ENCODE measurements at regions not wholly inside any gene's neighbourhood (a gene's known extent, or its start where the extent isn't known, plus 50 kb on each side); places are given as distances from the start of the nearest gene placed in this dataset.

GRCh38 chr4:124501576-124501975, 211.0 kb downstream of the ANKRD50 start:
- no peak overlapping the region for H3K4me3 ChIP-seq (ENCODE audit: low read length)
- no peaks in the 10 kb centered on the region for H3F3A ChIP-seq (ENCODE audit: insufficient read depth, low read length, poor library complexity, severe bottlenecking)
- H3K9ac ChIP-seq (ENCODE audit: low read length) = no peak overlapping the region
- H2AFZ ChIP-seq (ENCODE audit: low read depth, low read length) = no peak overlapping the region
- no peak overlapping the region for H3K4me2 ChIP-seq (ENCODE audit: low read length)
- no peaks in the 10 kb centered on the region for H4K20me1 ChIP-seq (ENCODE audit: insufficient read depth)
- no peaks in the 10 kb centered on the region for H3K9me2 ChIP-seq (ENCODE audit: insufficient read depth, low read length)
- H3K27me3 ChIP-seq (ENCODE audit: insufficient read depth, low read depth, low read length) = no peaks in the 10 kb centered on the region
- H3K27ac ChIP-seq (ENCODE audit: low read length) = no peak overlapping the region
- TF ChIP-seq POLR2AphosphoS5 (IDR thresholded peaks at IDR 0.05) (no peak), TAF1 (IDR thresholded peaks at IDR 0.05; ENCODE audit: low read depth) (no peak), EP300 (conservative IDR thresholded peaks at IDR 0.05; ENCODE audit: poor library complexity, severe bottlenecking) (no peak), RAD21 (conservative IDR thresholded peaks at IDR 0.05) (no peak), REST (IDR thresholded peaks at IDR 0.05; ENCODE audit: borderline replicate concordance) (no peak), EZH2 (IDR thresholded peaks at IDR 0.05; ENCODE audit: borderline replicate concordance, insufficient read depth, low read length, poor library complexity, severe bottlenecking) (no peak), MXI1 (conservative IDR thresholded peaks at IDR 0.05; ENCODE audit: poor library complexity, severe bottlenecking) (no peak), SMC3 (conservative IDR thresholded peaks at IDR 0.05; ENCODE audit: poor library complexity) (no peak), CTCF (IDR thresholded peaks at IDR 0.05; ENCODE audit: poor library complexity, severe bottlenecking) (no peak)
- H3K9me3 ChIP-seq (ENCODE audit: low read length) = no peaks in the 10 kb centered on the region
- H3K79me2 ChIP-seq (replicated peaks; ENCODE audit: insufficient read depth, low read length) = no peaks in the 10 kb centered on the region
- no peaks in the 10 kb centered on the region for H3K36me3 ChIP-seq (ENCODE audit: insufficient read depth, low read length)

- Histone ChIP-seq H4K20me1 (ENCODE audit: insufficient read depth) (no peaks in the 10 kb centered on the region), H3K4me2 (ENCODE audit: low read length) (no peak overlapping the region), H3K27me3 (ENCODE audit: insufficient read depth, low read depth, low read length) (no peaks in the 10 kb centered on the region), H3K36me3 (ENCODE audit: insufficient read depth, low read length) (no peaks in the 10 kb centered on the region), H2AFZ (ENCODE audit: low read depth, low read length) (no peak overlapping the region), H3K27ac (ENCODE audit: low read length) (no peak overlapping the region), H3K9me3 (ENCODE audit: low read length) (no peaks in the 10 kb centered on the region), H3K9me2 (ENCODE audit: insufficient read depth, low read length) (no peaks in the 10 kb centered on the region), H3K4me3 (ENCODE audit: low read length) (no peak overlapping the region), H3K9ac (ENCODE audit: low read length) (no peak overlapping the region), H3K79me2 (replicated peaks; ENCODE audit: insufficient read depth, low read length) (no peaks in the 10 kb centered on the region), H3F3A (ENCODE audit: insufficient read depth, low read length, poor library complexity, severe bottlenecking) (no peaks in the 10 kb centered on the region)
- TF ChIP-seq CTCF (IDR thresholded peaks at IDR 0.05; ENCODE audit: poor library complexity, severe bottlenecking) = no peak
These were observed 208.1 kb downstream of the ANKRD50 start for GRCh38 chr4:124504431-124504830.

Measured in neural cell (in vitro differentiated cells).